ENCODE measurements at regions not wholly inside any gene's neighbourhood (a gene's known extent, or its start where the extent isn't known, plus 50 kb on each side); places are given as distances from the start of the nearest gene placed in this dataset.
"Not testable (repeated sequence)": the region's sequence is repeated elsewhere in the genome, so short reads cannot be mapped to it uniquely, and the experiment has no call there.

DNA sequence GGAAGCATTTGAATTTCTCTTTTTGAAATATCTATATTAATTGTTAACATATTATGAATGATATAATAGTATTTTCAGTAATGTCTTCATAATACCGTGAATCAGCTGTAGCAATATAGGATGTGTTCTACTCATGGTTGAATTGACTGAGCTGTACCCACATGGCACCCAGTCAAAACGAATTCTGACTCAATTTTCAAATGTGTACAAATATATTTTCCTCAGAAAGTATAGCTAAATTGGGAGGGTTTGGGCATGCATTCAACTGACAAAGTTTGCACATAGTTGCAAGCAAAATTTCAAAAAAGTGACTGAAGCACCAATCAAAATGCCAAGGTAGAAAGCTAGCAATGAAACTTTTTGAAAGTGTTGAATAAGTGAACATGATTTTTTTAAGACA is 188.9 kb downstream of the NAF1 start:
- intact Hi-C loops (cut with DNase I), result no loop called here
- H3K4me1 ChIP-seq, result no peaks in the 10 kb centered on the region
- no peak for ATAC-seq
- TF ChIP-seq, protein P1, sequence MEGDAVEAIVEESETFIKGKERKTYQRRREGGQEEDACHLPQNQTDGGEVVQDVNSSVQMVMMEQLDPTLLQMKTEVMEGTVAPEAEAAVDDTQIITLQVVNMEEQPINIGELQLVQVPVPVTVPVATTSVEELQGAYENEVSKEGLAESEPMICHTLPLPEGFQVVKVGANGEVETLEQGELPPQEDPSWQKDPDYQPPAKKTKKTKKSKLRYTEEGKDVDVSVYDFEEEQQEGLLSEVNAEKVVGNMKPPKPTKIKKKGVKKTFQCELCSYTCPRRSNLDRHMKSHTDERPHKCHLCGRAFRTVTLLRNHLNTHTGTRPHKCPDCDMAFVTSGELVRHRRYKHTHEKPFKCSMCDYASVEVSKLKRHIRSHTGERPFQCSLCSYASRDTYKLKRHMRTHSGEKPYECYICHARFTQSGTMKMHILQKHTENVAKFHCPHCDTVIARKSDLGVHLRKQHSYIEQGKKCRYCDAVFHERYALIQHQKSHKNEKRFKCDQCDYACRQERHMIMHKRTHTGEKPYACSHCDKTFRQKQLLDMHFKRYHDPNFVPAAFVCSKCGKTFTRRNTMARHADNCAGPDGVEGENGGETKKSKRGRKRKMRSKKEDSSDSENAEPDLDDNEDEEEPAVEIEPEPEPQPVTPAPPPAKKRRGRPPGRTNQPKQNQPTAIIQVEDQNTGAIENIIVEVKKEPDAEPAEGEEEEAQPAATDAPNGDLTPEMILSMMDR (IDR thresholded peaks at IDR 0.05), result no peak
- H3K9me3 ChIP-seq, result peaks cover 0 to 4% of the 10 kb centered on the region in 2 donors
- no peaks in the 10 kb centered on the region for H3K36me3 ChIP-seq
- no peak for DNase-seq
- H3K27ac ChIP-seq, result no peak overlapping the region
- H3K27me3 ChIP-seq, result no peaks in the 10 kb centered on the region
- no peak overlapping the region for H3K4me3 ChIP-seq

DNA sequence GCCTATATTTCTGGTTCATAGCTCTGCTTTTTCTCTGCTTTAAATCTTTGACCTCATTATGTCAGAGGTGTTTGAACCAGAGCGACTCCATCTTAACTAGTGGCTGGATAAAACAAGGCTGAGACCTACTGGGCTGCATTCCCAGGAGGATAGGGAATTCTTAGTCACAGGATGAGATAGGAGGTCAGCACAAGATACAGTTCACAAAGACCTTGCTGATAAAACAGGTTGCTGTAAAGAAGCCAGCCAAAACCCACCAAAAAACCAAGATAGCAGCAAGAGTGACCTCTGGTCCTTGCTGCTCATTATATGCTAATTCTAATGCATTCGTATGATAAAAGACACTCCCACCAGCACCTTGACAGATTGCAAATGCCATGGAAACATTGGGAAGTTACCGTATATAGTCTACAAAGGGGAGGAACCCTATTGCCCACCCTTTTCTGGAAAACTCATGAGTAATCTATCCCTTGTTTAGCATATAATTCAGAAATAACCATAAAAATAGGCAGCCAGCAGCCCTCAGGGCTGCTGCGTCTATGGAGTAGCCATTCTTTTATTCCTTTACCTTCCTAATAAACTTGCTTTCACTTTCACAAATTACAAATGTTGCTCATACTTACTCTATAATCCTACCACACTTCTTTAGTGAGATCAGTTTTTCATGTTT is 193.9 kb downstream of the NAF1 start:
- no peak overlapping the region for H3K27ac ChIP-seq
- ATAC-seq (no peak), DNase-seq (no peak)
- H3K36me3 ChIP-seq, result no peaks in the 10 kb centered on the region
- H3K4me1 ChIP-seq, result no peaks in the 10 kb centered on the region
- H3K27me3 ChIP-seq, result no peaks in the 10 kb centered on the region
- no peak overlapping the region for H3K4me3 ChIP-seq
- TF ChIP-seq, protein P1 (IDR thresholded peaks at IDR 0.05), result no peak
- intact Hi-C loops (cut with DNase I), result no loop called here
- no peaks in the 10 kb centered on the region for H3K9me3 ChIP-seq

DNA sequence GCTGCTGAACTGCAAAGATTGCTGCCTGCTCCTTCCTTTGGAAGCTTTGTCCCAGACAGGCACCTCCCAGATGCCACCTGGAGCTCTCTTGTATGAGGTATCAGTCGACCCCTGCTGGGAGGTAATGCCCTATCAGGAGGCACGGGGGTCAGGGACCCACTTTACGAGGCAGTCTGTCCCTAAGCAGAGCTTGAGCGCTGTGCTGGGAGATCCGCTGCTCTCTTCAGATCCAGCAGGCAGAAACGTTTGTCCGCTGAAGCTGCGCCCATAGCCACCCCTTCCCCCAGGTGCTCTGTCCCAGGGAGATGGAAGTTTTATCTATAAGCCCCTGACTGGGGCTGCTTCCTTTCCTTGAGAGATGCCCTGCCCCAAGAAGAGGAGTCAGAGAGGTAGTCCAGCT is 197.5 kb downstream of the NAF1 start:
- peaks cover 0 to 3% of the 10 kb centered on the region in 2 donors for H3K9me3 ChIP-seq
- H3K4me3 ChIP-seq, result no peak overlapping the region
- intact Hi-C loops (cut with DNase I), result no loop called here
- peak in 1 of 4 donors; percentile 23 for DNase-seq
- no peak for ATAC-seq
- TF ChIP-seq, protein P1 (IDR thresholded peaks at IDR 0.05), result no peak
- H3K27ac ChIP-seq, result no peak overlapping the region
- no peaks in the 10 kb centered on the region for H3K27me3 ChIP-seq
- H3K4me1 ChIP-seq, result no peaks in the 10 kb centered on the region
- H3K36me3 ChIP-seq, result no peaks in the 10 kb centered on the region

DNA sequence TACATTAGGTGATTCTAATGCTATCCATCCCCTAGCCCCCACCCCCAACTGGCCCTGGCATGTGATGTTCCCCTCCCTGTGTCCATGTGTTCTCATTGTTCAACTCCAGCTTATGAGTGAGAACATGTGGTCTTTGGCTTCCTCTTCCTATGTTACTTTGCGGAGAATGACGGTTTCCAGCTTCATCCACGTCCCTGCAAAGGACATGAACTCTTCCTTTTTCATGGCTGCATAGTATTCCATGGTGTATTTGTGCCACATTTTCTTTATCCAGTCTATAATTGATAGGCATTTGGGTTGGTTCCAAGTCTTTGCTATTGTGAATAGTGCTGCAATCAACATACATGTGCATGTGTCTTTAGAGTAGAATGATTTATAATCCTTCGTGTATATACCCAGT is 200.7 kb downstream of the NAF1 start:
- H3K9me3 ChIP-seq; H3K4me3 ChIP-seq; H3K27me3 ChIP-seq; intact Hi-C loops (cut with DNase I); H3K36me3 ChIP-seq; ATAC-seq; DNase-seq; H3K4me1 ChIP-seq; H3K27ac ChIP-seq: not testable (repeated sequence)

DNA sequence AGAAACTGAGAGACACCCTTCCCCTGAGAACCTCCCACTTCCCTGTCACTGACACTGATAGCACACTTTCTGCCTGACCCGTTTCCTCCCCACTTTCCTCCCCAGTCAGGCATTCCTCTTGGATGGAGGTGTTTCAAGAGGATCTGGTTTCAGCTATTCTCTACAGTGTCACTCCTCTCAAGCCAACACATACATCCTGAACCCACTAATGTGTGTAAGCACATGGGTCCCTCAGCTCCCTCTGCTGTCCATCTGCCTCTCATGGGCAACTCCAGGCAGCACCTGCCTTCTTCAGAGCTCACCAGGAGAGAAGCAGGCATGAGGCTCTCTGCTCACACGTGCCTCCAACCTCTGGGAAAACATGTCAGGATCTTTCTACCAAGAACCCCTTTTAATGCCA is 207.6 kb downstream of the NAF1 start:
- Histone ChIP-seq H3K4me1 (no peaks in the 10 kb centered on the region), H3K27ac (no peak overlapping the region), H3K36me3 (no peaks in the 10 kb centered on the region), H3K4me3 (no peak overlapping the region), H3K9me3 (no peaks in the 10 kb centered on the region), H3K27me3 (no peaks in the 10 kb centered on the region)
- ATAC-seq (no peak), DNase-seq (peak in 2 of 4 donors; percentile 2 to 27)
- TF ChIP-seq, protein P1 (IDR thresholded peaks at IDR 0.05), result no peak
- intact Hi-C loops (cut with DNase I), result no loop called here

Data from left lung (tissue), 4 donors.